ENCODE measurements at regions not wholly inside any gene's neighbourhood (a gene's known extent, or its start where the extent isn't known, plus 50 kb on each side); places are given as distances from the start of the nearest gene placed in this dataset.

DNA sequence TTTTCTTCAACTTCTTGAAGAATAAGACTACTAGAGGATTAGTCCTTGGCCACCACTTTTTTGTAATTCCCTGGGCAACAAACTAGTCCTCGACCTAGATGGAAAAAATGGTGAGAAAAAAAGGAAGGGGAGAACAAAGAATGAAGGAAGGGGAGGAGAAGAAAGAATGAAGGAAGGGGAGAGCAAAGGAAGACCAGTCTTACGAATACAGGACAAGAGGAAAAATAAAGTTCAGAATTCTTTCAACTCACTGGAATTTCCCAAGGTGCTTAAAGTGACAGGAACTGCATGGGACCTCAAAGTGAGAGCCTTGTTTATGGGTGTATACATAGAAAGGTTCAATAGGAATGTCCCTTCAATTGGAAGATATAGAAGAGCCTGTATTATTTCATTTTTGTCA lies 509.3 kb upstream of the JARID2 start:
- no peaks in the 10 kb centered on the region for H3K27me3 Mint-ChIP-seq
- ATAC-seq (ENCODE audit: low read depth) (no peak), DNase-seq (no peak)
- no peaks in the 10 kb centered on the region for H3K36me3 Mint-ChIP-seq (ENCODE audit: low read depth)
- ChIA-PET CTCF (no interaction called here), POLR2A (interaction anchor here (1.0 kb wide), 1 partner anchor 8 kb away, joined by 6 read pairs; no protein-coding TSS in a partner anchor)
- H3K9me3 Mint-ChIP-seq, result no peaks in the 10 kb centered on the region
- peaks cover 85% of the 10 kb centered on the region for H3K4me1 Mint-ChIP-seq
- H3K4me3 Mint-ChIP-seq, result no peak overlapping the region
- H3K27ac Mint-ChIP-seq, result peak overlapping the region; percentile 76
- intact Hi-C loops (cut with micrococcal nuclease), result loop anchor here (10.0 kb wide), 1 partner anchor 1388 kb away; the partner anchor contains the start of gene MYLIP
- no peak for TF ChIP-seq CTCF (IDR thresholded peaks at IDR 0.05)

DNA sequence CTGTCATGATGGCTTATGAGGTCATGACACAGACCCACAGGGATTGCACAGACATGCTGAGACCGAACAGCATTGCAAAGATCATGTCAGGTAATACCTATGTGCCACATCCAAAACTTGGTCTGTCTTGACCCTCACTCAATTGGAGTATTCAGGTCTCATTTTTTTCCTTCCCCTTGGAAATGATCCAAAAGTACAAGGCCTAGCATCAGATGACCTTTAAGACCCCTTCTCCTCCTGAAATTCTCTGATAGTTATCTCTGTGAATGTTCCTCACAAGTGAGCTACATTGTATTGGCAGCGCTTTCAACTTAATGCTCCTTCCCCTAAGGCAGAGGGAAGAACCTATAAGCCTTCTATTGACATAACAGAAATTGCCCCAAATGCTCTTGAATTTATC lies 507.4 kb upstream of the JARID2 start:
- ChIA-PET POLR2A (interaction anchor here (0.8 kb wide), 1 partner anchor 9 kb away, joined by 3 read pairs; no protein-coding TSS in a partner anchor), CTCF (no interaction called here)
- ATAC-seq (ENCODE audit: low read depth), result no peak
- Mint-ChIP-seq H3K4me1 (peaks cover 66% of the 10 kb centered on the region), H3K4me3 (peak overlapping the region; percentile 36), H3K9me3 (no peaks in the 10 kb centered on the region), H3K27me3 (no peaks in the 10 kb centered on the region), H3K36me3 (ENCODE audit: low read depth) (no peaks in the 10 kb centered on the region), H3K27ac (peak overlapping the region; percentile 60)
- TF ChIP-seq CTCF (IDR thresholded peaks at IDR 0.05), result no peak
- intact Hi-C loops (cut with micrococcal nuclease), result loop anchor here (10.0 kb wide), 1 partner anchor 1386 kb away; the partner anchor contains the start of gene MYLIP
- no peak for DNase-seq

GRCh38 chr6:14738933-14739332 lies 506.9 kb upstream of the JARID2 start:
- intact Hi-C loops (cut with micrococcal nuclease), result loop anchor here (10.0 kb wide), 1 partner anchor 1386 kb away; the partner anchor contains the start of gene MYLIP
- H3K27me3 Mint-ChIP-seq, result no peaks in the 10 kb centered on the region
- ChIA-PET POLR2A (interaction anchor here (0.8 kb wide), 1 partner anchor 9 kb away, joined by 3 read pairs; no protein-coding TSS in a partner anchor), CTCF (no interaction called here)
- H3K27ac Mint-ChIP-seq, result peak overlapping the region; percentile 60
- peaks cover 66% of the 10 kb centered on the region for H3K4me1 Mint-ChIP-seq
- no peaks in the 10 kb centered on the region for H3K9me3 Mint-ChIP-seq
- H3K36me3 Mint-ChIP-seq (ENCODE audit: low read depth), result no peaks in the 10 kb centered on the region
- DNase-seq (no peak), ATAC-seq (ENCODE audit: low read depth) (no peak)
- peak overlapping the region; percentile 36 for H3K4me3 Mint-ChIP-seq
- no peak for TF ChIP-seq CTCF (IDR thresholded peaks at IDR 0.05)

- H3K4me3 Mint-ChIP-seq, result no peak overlapping the region
- ChIA-PET CTCF (no interaction called here), POLR2A (no interaction called here)
- intact Hi-C loops (cut with micrococcal nuclease), result loop anchor here (10.0 kb wide), 1 partner anchor 1385 kb away; the partner anchor contains the start of gene MYLIP
- peaks cover 60% of the 10 kb centered on the region for H3K4me1 Mint-ChIP-seq
- no peaks in the 10 kb centered on the region for H3K36me3 Mint-ChIP-seq (ENCODE audit: low read depth)
- H3K9me3 Mint-ChIP-seq, result no peaks in the 10 kb centered on the region
- no peak for ATAC-seq (ENCODE audit: low read depth)
- no peak overlapping the region for H3K27ac Mint-ChIP-seq
- no peak for TF ChIP-seq CTCF (IDR thresholded peaks at IDR 0.05)
- peaks cover 2% of the 10 kb centered on the region for H3K27me3 Mint-ChIP-seq
- no peak for DNase-seq
Measured at GRCh38 chr6:14739827-14740226, 506.0 kb upstream of the JARID2 start.

DNA sequence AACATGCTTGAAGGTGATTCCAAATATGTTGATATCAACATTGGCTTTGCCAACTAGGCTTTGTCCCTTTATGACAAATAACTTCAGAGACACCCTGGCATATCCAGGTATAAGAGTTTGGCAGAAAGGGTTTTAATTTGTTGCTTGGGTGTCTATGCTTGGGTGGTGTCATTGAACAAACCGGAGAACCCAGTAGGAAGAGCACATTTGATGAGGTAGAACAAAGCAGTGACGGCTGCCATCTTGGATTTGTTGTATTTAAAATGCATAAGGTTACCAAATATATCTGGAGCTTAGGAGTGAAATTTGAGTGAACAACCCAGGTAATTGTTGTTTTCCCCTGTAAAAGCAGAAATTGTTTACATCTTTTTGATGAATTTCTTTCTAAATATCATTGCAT lies 503.7 kb upstream of the JARID2 start:
- no peak for DNase-seq
- intact Hi-C loops (cut with micrococcal nuclease), result no loop called here
- no peak for TF ChIP-seq CTCF (IDR thresholded peaks at IDR 0.05)
- CTCF ChIA-PET, result no interaction called here
- no peak for ATAC-seq (ENCODE audit: low read depth)
- H3K9me3 Mint-ChIP-seq, result peaks cover 4% of the 10 kb centered on the region
- POLR2A ChIA-PET, result interaction anchor here (0.8 kb wide), 1 partner anchor 506 kb away, joined by 4 read pairs; no protein-coding TSS in a partner anchor
- peaks cover 36% of the 10 kb centered on the region for H3K4me1 Mint-ChIP-seq
- no peak overlapping the region for H3K4me3 Mint-ChIP-seq
- peaks cover 2% of the 10 kb centered on the region for H3K27me3 Mint-ChIP-seq
- H3K36me3 Mint-ChIP-seq (ENCODE audit: low read depth), result no peaks in the 10 kb centered on the region
- H3K27ac Mint-ChIP-seq, result no peak overlapping the region

Measured in activated B cell treated with CpG ODN at 0.5 μM for 24 hours (primary cell).